NCI-H1105 (cell line): ENCODE measurements at regions not wholly inside any gene's neighbourhood (a gene's known extent, or its start where the extent isn't known, plus 50 kb on each side); places are given as distances from the start of the nearest gene placed in this dataset.

ENCODE experiments used
- DNase-seq: peaks from one replicate; lab custom pipeline; 2025; lab: John Stamatoyannopoulos, UW

DNA sequence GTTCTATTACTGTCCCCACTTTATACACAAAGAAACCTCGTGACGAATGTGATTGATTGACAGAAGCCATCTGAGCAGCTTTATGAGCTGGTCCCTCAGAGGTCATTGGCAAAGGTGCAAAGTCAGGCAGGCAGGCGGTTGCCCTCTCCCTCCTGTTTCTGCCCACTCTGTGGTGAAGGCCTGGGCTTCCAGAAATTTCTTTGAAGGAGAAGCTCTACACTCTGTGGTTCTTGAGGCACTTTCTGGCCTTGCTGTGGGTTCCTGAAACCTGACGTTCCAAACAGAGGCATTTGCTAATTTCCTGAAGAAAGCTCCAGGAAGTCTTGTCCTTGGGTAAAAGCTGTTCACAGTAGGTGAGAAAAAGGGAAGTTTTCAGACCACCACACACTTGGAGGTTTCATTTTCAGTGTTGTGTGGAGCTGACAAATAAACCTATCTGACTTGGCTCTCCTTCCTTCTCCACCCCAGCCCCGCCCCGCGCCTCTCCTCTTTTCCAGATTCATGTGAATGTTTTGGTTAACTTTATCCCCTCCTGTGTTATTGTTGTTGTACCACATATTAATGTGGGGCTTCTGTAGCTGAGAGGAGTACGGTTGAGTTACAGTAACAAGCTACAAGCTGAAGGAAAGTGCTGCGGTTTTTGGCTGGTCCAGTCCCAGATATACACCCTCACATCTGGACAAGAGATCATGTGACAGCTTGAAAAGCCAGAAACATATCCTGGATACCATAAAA is 274.1 kb downstream of the CLIC5 start:
- DNase-seq = no peak

DNA sequence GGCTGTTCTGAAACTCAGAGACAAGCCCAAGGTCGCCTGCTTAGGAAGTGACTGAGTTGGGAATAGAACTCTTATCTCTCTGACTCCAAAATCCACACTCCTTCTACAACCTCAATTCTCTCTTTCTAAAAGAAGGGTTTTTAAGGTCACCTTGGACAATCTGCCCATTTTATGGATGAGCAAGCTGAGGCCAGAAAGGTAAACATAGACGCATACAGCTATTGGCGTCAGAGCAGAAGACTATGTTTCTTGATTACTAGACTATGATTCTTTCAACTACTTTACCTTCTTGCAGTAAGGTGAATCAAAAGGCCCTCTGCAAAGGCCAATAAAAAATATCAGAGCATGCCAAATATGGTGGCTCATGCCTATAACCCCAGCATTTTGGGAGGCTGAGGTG is 276.6 kb downstream of the CLIC5 start:
- DNase-seq = no peak

GRCh38 chr6:45738057-45738455 is 277.6 kb downstream of the CLIC5 start:
- no peak for DNase-seq

DNA sequence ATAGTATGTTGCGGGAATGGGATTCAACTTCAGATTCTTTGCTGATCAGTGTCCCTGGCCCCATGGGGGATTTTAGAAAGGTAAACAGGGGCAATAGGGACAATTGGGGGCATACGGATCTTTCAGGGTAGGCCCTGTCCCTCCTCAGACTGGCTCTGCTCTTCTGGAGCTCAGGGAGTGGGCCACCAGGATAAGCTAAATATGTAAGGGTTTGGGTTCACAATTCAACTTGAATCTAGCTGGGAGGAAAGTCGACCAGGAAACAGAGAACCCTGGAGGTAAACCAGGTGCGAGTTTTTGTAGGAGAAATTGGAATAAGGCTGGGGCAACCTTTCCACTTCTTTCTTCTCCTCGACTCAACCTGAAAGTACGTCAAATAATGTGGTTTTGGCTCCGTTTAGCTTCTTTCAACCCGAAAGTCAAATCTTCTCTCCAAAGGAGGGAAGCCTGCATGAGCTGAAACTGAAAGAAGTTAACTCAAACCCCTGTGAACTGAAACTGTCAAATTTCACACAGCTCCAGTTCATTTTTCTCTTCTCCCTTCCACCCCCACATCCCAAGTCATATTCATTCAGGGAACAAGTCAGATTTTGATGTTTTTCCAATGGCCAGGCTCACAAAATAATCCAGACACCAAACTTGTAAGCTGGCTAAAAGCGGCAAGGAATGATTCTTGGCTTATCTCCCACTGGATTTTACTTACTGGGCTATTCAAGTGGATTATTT is 278.2 kb downstream of the CLIC5 start:
- no peak for DNase-seq

DNA sequence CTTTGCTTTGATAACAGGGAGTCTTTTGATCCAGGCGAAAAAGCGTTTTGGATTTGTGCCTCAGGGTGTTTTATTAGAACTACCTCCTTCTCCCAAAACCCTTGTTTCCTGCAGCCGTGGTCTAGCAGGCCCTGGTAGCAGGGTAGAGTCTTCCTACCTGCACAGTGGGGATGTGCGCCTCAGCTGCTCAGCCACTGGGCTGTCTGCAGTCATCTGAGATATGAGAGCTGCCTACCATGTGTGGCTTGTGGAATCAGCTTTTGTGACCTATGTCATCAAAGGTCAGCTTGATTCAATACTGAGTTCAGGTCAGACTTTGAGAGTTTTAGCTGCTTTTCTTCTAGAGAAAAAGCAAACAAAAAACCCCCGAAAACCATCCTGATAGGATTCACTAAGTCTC is 279.5 kb downstream of the CLIC5 start:
- DNase-seq = no peak

DNA sequence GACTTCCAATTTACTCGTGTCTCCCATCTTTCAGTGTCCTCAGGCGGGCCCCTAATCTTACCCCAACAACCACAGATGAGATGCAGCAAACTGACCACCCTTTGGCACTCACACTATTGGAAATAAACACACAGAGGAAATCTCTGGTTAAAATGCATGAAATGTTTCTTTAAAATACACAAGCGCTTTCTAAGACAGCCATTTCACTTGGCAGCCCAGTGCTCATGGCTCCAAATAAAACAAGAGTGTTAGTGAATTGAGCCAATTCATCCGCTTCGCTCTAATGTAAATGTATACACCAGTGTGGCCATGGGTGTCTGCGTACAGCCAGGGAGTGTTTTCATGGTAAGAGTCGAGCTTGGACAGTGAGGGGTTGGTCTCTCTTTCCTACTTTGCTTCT is 282.9 kb downstream of the CLIC5 start:
- no peak for DNase-seq

GRCh38 chr6:45730232-45730631 is 285.4 kb downstream of the CLIC5 start:
- no peak for DNase-seq

DNA sequence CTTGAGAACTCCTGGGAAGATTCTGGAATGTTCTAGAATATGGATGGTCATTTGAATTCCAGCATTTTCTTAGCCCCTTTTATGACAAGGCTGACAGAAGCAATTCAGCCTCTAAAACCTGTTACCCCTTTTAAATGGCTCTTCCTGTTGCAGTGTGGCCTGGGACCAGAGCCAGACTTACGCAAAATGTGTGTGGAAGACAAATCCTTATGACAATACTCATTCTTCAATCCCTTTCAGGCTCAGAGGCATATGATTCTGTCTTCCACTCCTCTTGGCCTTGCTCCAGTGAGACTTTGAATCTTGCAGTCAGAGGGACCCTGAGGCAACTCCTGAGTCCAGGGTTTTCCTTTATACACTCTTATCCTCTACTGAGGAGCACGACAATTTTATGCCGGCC is 287.0 kb downstream of the CLIC5 start:
- DNase-seq = no peak

- peak; percentile 14 for DNase-seq
Measured at GRCh38 chr6:45727819-45728449, 287.7 kb downstream of the CLIC5 start.

GRCh38 chr6:45727228-45727627 is 288.4 kb downstream of the CLIC5 start:
- DNase-seq = no peak

DNA sequence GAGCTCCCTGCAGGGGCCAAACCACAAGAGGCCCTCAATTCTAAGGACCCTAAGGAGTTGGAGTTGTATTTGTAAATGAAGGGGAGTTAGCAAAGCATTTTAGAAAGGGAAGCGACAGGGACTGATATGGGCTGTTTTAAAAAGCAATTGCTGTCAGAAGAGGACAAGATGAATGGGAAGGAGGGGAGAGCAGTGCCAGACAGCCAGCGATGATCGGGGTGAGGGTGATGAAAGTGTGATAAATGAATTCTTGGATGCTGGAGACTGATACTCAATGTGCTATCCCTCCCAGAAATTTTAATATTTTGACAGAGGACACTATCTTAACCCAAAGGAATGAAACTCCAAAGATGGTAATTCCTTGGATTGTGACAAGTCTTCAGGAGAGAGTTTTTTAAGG is 289.2 kb downstream of the CLIC5 start:
- DNase-seq = no peak

- DNase-seq = peak; percentile 72
Measured at GRCh38 chr6:45724511-45724910, 291.1 kb downstream of the CLIC5 start.

DNA sequence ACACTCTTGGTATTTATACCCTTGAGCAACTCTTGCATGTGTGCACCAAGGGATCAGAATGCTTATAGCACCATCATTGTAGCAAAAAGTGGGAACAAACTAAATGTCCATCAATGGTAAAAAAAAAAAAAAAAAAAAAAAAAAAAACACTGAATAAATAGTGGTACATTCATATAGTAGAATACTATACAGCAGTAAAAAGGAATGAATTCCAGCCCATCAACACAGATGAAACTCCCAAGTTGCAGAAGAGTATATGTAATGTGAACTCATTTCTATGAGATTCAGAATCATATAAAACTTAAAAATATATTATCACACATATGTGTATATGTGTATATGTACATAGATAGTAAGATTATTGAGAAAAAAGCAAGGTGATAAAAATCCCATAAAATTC is 291.6 kb downstream of the CLIC5 start:
- no peak for DNase-seq

GRCh38 chr6:45722876-45723275 is 292.8 kb downstream of the CLIC5 start:
- no peak for DNase-seq

GRCh38 chr6:45721665-45722064 is 294.0 kb downstream of the CLIC5 start:
- no peak for DNase-seq

DNA sequence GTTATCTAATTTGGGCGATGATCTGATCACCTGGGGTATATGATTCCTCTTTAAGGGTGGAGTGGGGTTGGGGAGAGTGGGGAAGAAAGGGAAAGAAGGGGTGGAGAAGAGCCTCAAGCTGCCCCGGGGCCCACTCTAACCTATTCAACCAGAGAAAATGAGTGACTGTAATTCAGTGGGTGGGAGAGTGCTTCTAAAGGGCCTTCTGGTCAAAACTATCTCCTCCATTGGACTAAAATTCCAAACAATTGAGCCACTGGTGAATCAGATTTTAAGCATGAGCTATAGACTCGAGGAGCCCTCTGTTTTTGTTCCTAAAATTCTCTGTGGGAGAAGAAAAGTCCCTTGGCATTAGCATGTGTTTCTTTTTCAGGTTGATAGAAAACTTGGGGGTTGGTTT is 296.8 kb downstream of the CLIC5 start:
- no peak for DNase-seq

- DNase-seq = no peak
Measured at GRCh38 chr6:45718131-45718530, 297.5 kb downstream of the CLIC5 start.

DNA sequence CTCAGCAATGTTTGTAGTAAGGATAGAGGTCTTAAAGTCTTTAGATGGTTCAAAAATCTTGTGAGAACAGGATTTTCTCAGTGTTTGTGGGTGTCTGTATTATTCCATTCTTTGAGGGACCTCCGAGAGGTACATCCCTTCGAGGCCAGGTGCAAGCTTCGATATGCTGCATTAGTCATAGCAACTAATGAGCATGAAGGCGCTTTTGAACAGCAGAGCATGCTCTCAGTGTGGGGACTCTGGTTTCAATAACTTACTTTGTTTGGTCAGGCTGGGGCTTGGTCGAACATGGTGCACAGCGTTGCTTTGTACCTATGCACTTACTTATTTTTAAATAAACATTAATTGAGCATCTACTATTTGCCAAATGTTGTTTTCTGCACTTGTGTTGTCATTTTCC is 297.9 kb downstream of the CLIC5 start:
- DNase-seq = no peak

- DNase-seq = no peak
Measured at GRCh38 chr6:45717027-45717426, 298.6 kb downstream of the CLIC5 start.

GRCh38 chr6:45715508-45715803 is 300.2 kb downstream of the CLIC5 start:
- DNase-seq = no peak

- peak; percentile 49 for DNase-seq
Measured at GRCh38 chr6:45714741-45715507, 300.7 kb downstream of the CLIC5 start.

DNA sequence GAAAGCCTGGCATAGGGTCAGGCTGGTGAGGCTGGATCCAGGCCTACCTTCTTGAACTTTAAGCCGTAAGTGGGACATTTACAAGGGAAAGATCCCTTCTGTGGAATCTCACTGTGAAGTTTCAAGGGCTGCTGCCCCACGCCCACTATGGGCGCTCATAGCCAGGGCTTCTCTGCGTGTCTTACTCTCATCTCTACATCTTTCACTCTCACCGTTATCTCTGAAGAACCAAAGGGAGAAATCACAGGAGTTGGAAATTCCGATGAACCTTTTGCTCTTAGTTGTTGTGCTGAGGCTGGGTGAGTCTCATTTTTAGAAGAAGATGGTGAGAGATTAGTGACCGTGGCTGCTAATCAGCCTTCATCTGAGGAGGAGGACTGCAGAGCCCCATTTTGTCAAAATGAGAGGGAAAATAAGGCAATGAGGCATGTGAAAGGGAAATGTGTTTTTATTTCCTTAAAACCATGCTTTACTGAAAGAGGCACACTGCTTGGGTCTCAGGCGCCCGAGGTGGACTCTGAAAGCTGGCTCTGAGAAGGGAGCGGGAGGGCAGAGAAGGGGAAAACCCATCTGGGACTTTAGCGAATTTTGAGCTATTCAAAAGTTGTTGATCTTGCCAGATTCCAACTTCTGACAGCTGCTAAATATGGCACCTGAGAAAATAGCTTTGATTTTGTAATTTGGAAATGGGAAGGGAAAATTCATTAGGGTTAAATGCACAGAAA is 301.5 kb downstream of the CLIC5 start:
- no peak for DNase-seq
